H1 (cell line): ENCODE measurements at regions not wholly inside any gene's neighbourhood (a gene's known extent, or its start where the extent isn't known, plus 50 kb on each side); places are given as distances from the start of the nearest gene placed in this dataset.

Source experiments
- CTCF ChIA-PET: fragments of 300-600 bp; sonication (Branson Sonifier 250); formaldehyde crosslinking; loops from one replicate; lab custom pipeline; 2021; ENCODE audit not compliant: partially characterized antibody; lab: Charles Lee
- POLR2A ChIA-PET: fragments of 300-600 bp; sonication (Branson Sonifier 250); formaldehyde crosslinking; loops from one replicate; lab custom pipeline; 2021; ENCODE audit warnings: inconsistent platforms; ENCODE audit not compliant: partially characterized antibody; lab: Charles Lee
- DNase-seq, 2 experiments: peaks; one replicate each; pipeline versions ENCODE4 v3.0.0 to v3.0.0-alpha.2; 2010 to 2022; ENCODE audit warnings: low spot score in 2 of 2, low read depth in 1 of 2, mixed read lengths in 1 of 2
- FAIRE-seq: peaks from 2 replicates; lab custom pipeline; 2011; peaks lifted over from hg19 to GRCh38; lab: Jason Lieb, UNC
- H2AFZ ChIP-seq: 2 replicates; pipeline ENCODE4 v1.8.1; 2012; ENCODE audit warnings: low read length, inconsistent platforms
- H2AK5ac ChIP-seq: 2 replicates; pipeline ENCODE4 v1.6.1; 2013; ENCODE audit warnings: low read depth, low read length
- H2BK120ac ChIP-seq: replicated peaks from 2 replicates; pipeline ENCODE3; 2013; ENCODE audit warnings: low read depth, low read length, inconsistent platforms
- H2BK12ac ChIP-seq: 2 replicates; pipeline ENCODE4 v1.6.1; 2013; ENCODE audit warnings: low read depth, low read length
- H2BK15ac ChIP-seq: 2 replicates; pipeline ENCODE4 v1.6.1; 2013; ENCODE audit warnings: low read length
- H2BK20ac ChIP-seq: 2 replicates; pipeline ENCODE4 v1.6.1; 2013; ENCODE audit warnings: low read length
- H2BK5ac ChIP-seq: 2 replicates; pipeline ENCODE4 v1.6.1; 2013; ENCODE audit warnings: low read depth, low read length
- H3K14ac ChIP-seq: 2 replicates; pipeline ENCODE4 v1.6.1; 2013; ENCODE audit warnings: inconsistent platforms; ENCODE audit not compliant: insufficient read length
- H3K18ac ChIP-seq: 2 replicates; pipeline ENCODE4 v1.6.1; 2013; ENCODE audit warnings: low read length; ENCODE audit errors: extremely low read depth
- H3K23ac ChIP-seq: 2 replicates; pipeline ENCODE4 v1.6.1; 2013; ENCODE audit warnings: inconsistent platforms; ENCODE audit not compliant: insufficient read length
- H3K23me2 ChIP-seq: 2 replicates; pipeline ENCODE4 v1.6.1; 2013; ENCODE audit warnings: low read depth, low read length
- H3K27ac ChIP-seq: 2 replicates; pipeline ENCODE4 v1.6.1; 2011; ENCODE audit warnings: low read depth, low read length, inconsistent platforms
- H3K27me3 ChIP-seq, 4 experiments: replicated peaks in 1 of 4; 1 replicate in 1 of 4; 2 replicates in 3 of 4; pipeline versions ENCODE4 v1.6.1 to v1.8.1; 2011 to 2013; ENCODE audit warnings: low read length in 3 of 4, mild to moderate bottlenecking in 3 of 4, inconsistent platforms in 2 of 4, mixed read lengths in 2 of 4, moderate library complexity in 1 of 4; ENCODE audit not compliant: control insufficient read depth in 3 of 4, insufficient read depth in 3 of 4; ENCODE audit errors: extremely low read depth in 1 of 4
- H3K36me3 ChIP-seq, 4 experiments: 2 replicates each; pipeline versions ENCODE4 v1.6.1 to v1.8.1; 2011 to 2013; ENCODE audit warnings: mild to moderate bottlenecking in 4 of 4, low read length in 3 of 4, moderate library complexity in 2 of 4, control low read depth in 1 of 4, inconsistent platforms in 1 of 4; ENCODE audit not compliant: insufficient read depth in 4 of 4, control insufficient read depth in 2 of 4
- H3K4ac ChIP-seq: replicated peaks from 2 replicates; pipeline ENCODE3; 2013; ENCODE audit warnings: low read length, low read depth, mixed read lengths, inconsistent platforms; ENCODE audit not compliant: insufficient read length
- H3K4me1 ChIP-seq, 4 experiments: replicated peaks in 1 of 4; 1 replicate in 1 of 4; 2 replicates in 3 of 4; pipeline versions ENCODE4 v1.6.1 to v1.8.1; 2011 to 2013; ENCODE audit warnings: low read length in 3 of 4, inconsistent platforms in 2 of 4, mixed read lengths in 1 of 4; ENCODE audit not compliant: insufficient read depth in 4 of 4, control insufficient read depth in 3 of 4
- H3K4me2 ChIP-seq, 2 experiments: 2 replicates each; pipeline versions ENCODE4 v1.6.1 to v1.8.1; 2011 to 2013; ENCODE audit warnings: low read depth in 2 of 2, low read length in 2 of 2, control low read depth in 1 of 2, inconsistent platforms in 1 of 2, mild to moderate bottlenecking in 1 of 2; ENCODE audit not compliant: insufficient read depth in 1 of 2
- H3K4me3 ChIP-seq, 4 experiments: fragments of 200-600, 300-600 bp in 1 of 4; sonication (generic), shearing (Covaris generic), sonication (Bioruptor Twin) in 1 of 4; 2 replicates each; pipeline versions ENCODE4 v1.5.1 to v1.8.1; 2011 to 2016; ENCODE audit warnings: low read length in 4 of 4, low read depth in 3 of 4, control low read depth in 2 of 4, inconsistent platforms in 2 of 4, mild to moderate bottlenecking in 2 of 4, mixed read lengths in 1 of 4, moderate library complexity in 1 of 4; ENCODE audit not compliant: insufficient read depth in 2 of 4; ENCODE audit errors: extremely low read depth in 1 of 4
- H3K56ac ChIP-seq: replicated peaks from 2 replicates; pipeline ENCODE3; 2013; ENCODE audit warnings: low read depth, mild to moderate bottlenecking, mixed read lengths, low read length, inconsistent platforms; ENCODE audit not compliant: insufficient read length
- H3K79me1 ChIP-seq: 2 replicates; pipeline ENCODE4 v1.6.1; 2013; ENCODE audit warnings: low read depth, low read length, control low read depth
- H3K79me2 ChIP-seq, 2 experiments: 2 replicates each; pipeline versions ENCODE4 v1.6.1 to v1.8.1; 2012 to 2013; ENCODE audit warnings: low read length in 2 of 2, mild to moderate bottlenecking in 2 of 2, inconsistent platforms in 1 of 2; ENCODE audit not compliant: insufficient read depth in 2 of 2, control insufficient read depth in 1 of 2
- H3K9ac ChIP-seq, 4 experiments: replicated peaks in 1 of 4; 1 replicate in 1 of 4; 2 replicates in 3 of 4; pipeline versions ENCODE4 v1.6.1 to v1.8.1; 2011 to 2013; ENCODE audit warnings: low read depth in 3 of 4, low read length in 3 of 4, control low read depth in 2 of 4, mild to moderate bottlenecking in 2 of 4, moderate library complexity in 2 of 4, inconsistent platforms in 1 of 4; ENCODE audit errors: extremely low read depth in 1 of 4
- H3K9me3 ChIP-seq, 2 experiments: 2 replicates each; pipeline versions ENCODE4 v1.6.1 to v1.8.1; 2012 to 2013; ENCODE audit warnings: mild to moderate bottlenecking in 2 of 2, moderate library complexity in 2 of 2, control low read depth in 1 of 2, inconsistent platforms in 1 of 2, low read depth in 1 of 2, low read length in 1 of 2, mixed read lengths in 1 of 2; ENCODE audit not compliant: insufficient read depth in 2 of 2
- H4K20me1 ChIP-seq, 2 experiments: replicated peaks in 1 of 2; 2 replicates each; pipeline versions ENCODE3 to v1.8.1; 2011 to 2013; ENCODE audit warnings: inconsistent platforms in 2 of 2, low read length in 2 of 2, mild to moderate bottlenecking in 1 of 2; ENCODE audit not compliant: insufficient read depth in 2 of 2, control insufficient read depth in 1 of 2
- H4K5ac ChIP-seq: 2 replicates; pipeline ENCODE4 v1.6.1; 2013; ENCODE audit warnings: low read length, low read depth, mixed read lengths, inconsistent platforms; ENCODE audit not compliant: insufficient read length
- H4K8ac ChIP-seq: 2 replicates; pipeline ENCODE4 v1.8.0; 2013; ENCODE audit warnings: mild to moderate bottlenecking, moderate library complexity, low read length, inconsistent platforms; ENCODE audit not compliant: insufficient read depth; ENCODE audit errors: extremely low read depth
- H4K91ac ChIP-seq: replicated peaks from 2 replicates; pipeline ENCODE3; 2013; ENCODE audit warnings: low read length, mixed read lengths, inconsistent platforms; ENCODE audit not compliant: insufficient read length
- CBX5 ChIP-seq: fragments of 300-800, 300-1000 bp; sonication (generic); IDR thresholded peaks from 2 replicates; pipeline ENCODE4 v1.7.1; 2016; ENCODE audit warnings: antibody characterized with exemption, low read length, low read depth
- CBX8 ChIP-seq: fragments of 300-800, 300-1000 bp; sonication (generic); IDR thresholded peaks from 2 replicates; pipeline ENCODE4 v1.7.1; 2016; ENCODE audit warnings: low read depth, low read length, borderline replicate concordance
- EGR1 ChIP-seq: IDR thresholded peaks from 2 replicates; pipeline ENCODE4 v1.6.1; 2011; ENCODE audit warnings: low read depth, low read length, borderline replicate concordance
- HDAC2 ChIP-seq, 2 experiments: fragments of 300-600 bp in 1 of 2; sonication (generic) in 1 of 2; IDR thresholded peaks; 2 replicates each; pipeline ENCODE4 v1.6.1; 2011 to 2012; ENCODE audit warnings: low read depth in 2 of 2, low read length in 2 of 2, mild to moderate bottlenecking in 2 of 2, moderate library complexity in 2 of 2, borderline replicate concordance in 1 of 2, inconsistent platforms in 1 of 2
- HDAC6 ChIP-seq: IDR thresholded peaks from one replicate; pipeline ENCODE4 v1.7.1; 2012; ENCODE audit warnings: low read depth, mild to moderate bottlenecking, inconsistent platforms, low read length, moderate library complexity
- SIRT6 ChIP-seq: IDR thresholded peaks from one replicate; pipeline ENCODE4 v1.7.1; 2012; ENCODE audit warnings: low read length, inconsistent platforms
- WGBS, 2 experiments: shearing (Covaris generic) in 1 of 2; methylation state at CpG; one replicate each; pipeline versions ENCODE4 v1.1.6 to v1.1.7; 2013 to 2015; ENCODE audit warnings: low lambda C conversion rate in 2 of 2, mixed read lengths in 2 of 2, inconsistent platforms in 1 of 2, low coverage in 1 of 2, missing lambda C conversion rate in 1 of 2; ENCODE audit not compliant: insufficient replicate concordance in 2 of 2, insufficient coverage in 1 of 2, insufficient read length in 1 of 2; ENCODE audit errors: extremely low coverage in 1 of 2, missing lambda C conversion rate in 1 of 2; 5-methylcytosine and 5-hydroxymethylcytosine counted together

DNA sequence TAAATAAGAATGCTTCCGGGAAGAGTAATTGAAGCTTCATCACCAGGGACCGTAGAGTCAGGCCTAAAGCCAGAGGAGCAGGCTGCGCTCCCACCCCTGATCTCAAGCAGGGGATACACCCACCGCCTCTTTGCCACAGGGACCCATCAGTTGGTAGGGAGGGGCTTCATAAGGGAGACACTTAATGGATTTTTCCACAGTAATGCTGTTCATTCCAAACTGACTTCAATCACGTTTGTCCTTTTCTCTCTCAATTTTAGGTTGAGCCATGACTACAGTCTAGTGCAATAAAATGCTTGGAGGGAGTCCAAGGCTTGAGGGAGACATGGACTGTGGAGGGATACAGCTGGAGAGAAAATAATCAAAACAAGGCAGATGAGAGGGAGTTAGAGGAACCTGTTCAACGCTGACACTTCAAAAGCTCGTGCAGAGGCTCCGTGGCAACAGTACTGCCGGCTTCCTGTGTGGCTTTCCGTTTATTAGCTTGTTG is 111.5 kb downstream of the SEC16B start:
- ChIA-PET CTCF (interaction anchor here (1.4 to 1.9 kb wide), 3 partner anchors 9 to 23 kb away, joined by 4 read pairs; no protein-coding TSS in a partner anchor), POLR2A (interaction anchor here (1.0 kb wide), 1 partner anchor 9 kb away, joined by 3 read pairs; no protein-coding TSS in a partner anchor)
- Histone ChIP-seq H3K23me2 (no peaks in the 10 kb centered on the region; the same call in 1 of the 2 replicates), H3K18ac (no peak overlapping the region), H3K4me3 (no peak overlapping the region), H2BK20ac (no peak overlapping the region), H3K14ac (no peak overlapping the region), H2AFZ (no peak overlapping the region), H3K4ac (no peak overlapping the region), H3K9ac (no peak overlapping the region), H2BK15ac (no peak overlapping the region), H4K5ac (no peak overlapping the region), H3K23ac (no peak overlapping the region), H3K56ac (no peak overlapping the region), H2AK5ac (no peak overlapping the region), H2BK120ac (no peak overlapping the region), H4K8ac (no peak overlapping the region), H2BK5ac (no peak overlapping the region), H3K79me2 (no peaks in the 10 kb centered on the region), H2BK12ac (no peak overlapping the region), H3K27me3 (no peaks in the 10 kb centered on the region), H3K27ac (no peak overlapping the region)
- no peak for FAIRE-seq
- no peak for DNase-seq
- TF ChIP-seq SIRT6 (no peak), HDAC2 (IDR thresholded peaks at IDR 0.05; ENCODE audit: borderline replicate concordance in 1 of 2, low read depth in 2 of 2, low read length in 2 of 2) (no peak), CBX8 (no peak), CBX5 (no peak), EGR1 (no peak), HDAC6 (no peak)
- TF ChIP-seq, all 59 proteins: peak for 0
- H3K79me1 ChIP-seq = no peaks in the 10 kb centered on the region
- WGBS, 2 experiments = 86% methylated on average over 10 of the region's 10 CpGs; no CpG with 5 or more reads in 1 of the 2 experiments
- H4K91ac ChIP-seq = no peak overlapping the region
- no peaks in the 10 kb centered on the region for H4K20me1 ChIP-seq
- H3K4me1 ChIP-seq = no peaks in the 10 kb centered on the region
- 0 out of 4 replicates have a peak, but pooled peaks cover 0 to 3% of the 10 kb centered on the region in 2 experiments for H3K9me3 ChIP-seq
- H3K36me3 ChIP-seq = no peaks in the 10 kb centered on the region
- H3K4me2 ChIP-seq = no peak overlapping the region
